H1 (cell line): ENCODE measurements at regions not wholly inside any gene's neighbourhood (a gene's known extent, or its start where the extent isn't known, plus 50 kb on each side); places are given as distances from the start of the nearest gene placed in this dataset.

Source experiments
- CTCF ChIA-PET: fragments of 300-600 bp; sonication (Branson Sonifier 250); formaldehyde crosslinking; loops from one replicate; lab custom pipeline; 2021; ENCODE audit not compliant: partially characterized antibody; lab: Charles Lee
- POLR2A ChIA-PET: fragments of 300-600 bp; sonication (Branson Sonifier 250); formaldehyde crosslinking; loops from one replicate; lab custom pipeline; 2021; ENCODE audit warnings: inconsistent platforms; ENCODE audit not compliant: partially characterized antibody; lab: Charles Lee
- DNase-seq, 2 experiments: peaks; one replicate each; pipeline versions ENCODE4 v3.0.0 to v3.0.0-alpha.2; 2010 to 2022; ENCODE audit warnings: low spot score in 2 of 2, low read depth in 1 of 2, mixed read lengths in 1 of 2
- FAIRE-seq: peaks from 2 replicates; lab custom pipeline; 2011; peaks lifted over from hg19 to GRCh38; lab: Jason Lieb, UNC
- H2AFZ ChIP-seq: 2 replicates; pipeline ENCODE4 v1.8.1; 2012; ENCODE audit warnings: low read length, inconsistent platforms
- H2AK5ac ChIP-seq: 2 replicates; pipeline ENCODE4 v1.6.1; 2013; ENCODE audit warnings: low read depth, low read length
- H2BK120ac ChIP-seq: replicated peaks from 2 replicates; pipeline ENCODE3; 2013; ENCODE audit warnings: low read depth, low read length, inconsistent platforms
- H2BK12ac ChIP-seq: 2 replicates; pipeline ENCODE4 v1.6.1; 2013; ENCODE audit warnings: low read depth, low read length
- H2BK15ac ChIP-seq: 2 replicates; pipeline ENCODE4 v1.6.1; 2013; ENCODE audit warnings: low read length
- H2BK20ac ChIP-seq: 2 replicates; pipeline ENCODE4 v1.6.1; 2013; ENCODE audit warnings: low read length
- H2BK5ac ChIP-seq: 2 replicates; pipeline ENCODE4 v1.6.1; 2013; ENCODE audit warnings: low read depth, low read length
- H3K14ac ChIP-seq: 2 replicates; pipeline ENCODE4 v1.6.1; 2013; ENCODE audit warnings: inconsistent platforms; ENCODE audit not compliant: insufficient read length
- H3K18ac ChIP-seq: 2 replicates; pipeline ENCODE4 v1.6.1; 2013; ENCODE audit warnings: low read length; ENCODE audit errors: extremely low read depth
- H3K23ac ChIP-seq: 2 replicates; pipeline ENCODE4 v1.6.1; 2013; ENCODE audit warnings: inconsistent platforms; ENCODE audit not compliant: insufficient read length
- H3K23me2 ChIP-seq: 2 replicates; pipeline ENCODE4 v1.6.1; 2013; ENCODE audit warnings: low read depth, low read length
- H3K27ac ChIP-seq: 2 replicates; pipeline ENCODE4 v1.6.1; 2011; ENCODE audit warnings: low read depth, low read length, inconsistent platforms
- H3K27me3 ChIP-seq, 4 experiments: replicated peaks in 1 of 4; 1 replicate in 1 of 4; 2 replicates in 3 of 4; pipeline versions ENCODE4 v1.6.1 to v1.8.1; 2011 to 2013; ENCODE audit warnings: low read length in 3 of 4, mild to moderate bottlenecking in 3 of 4, inconsistent platforms in 2 of 4, mixed read lengths in 2 of 4, moderate library complexity in 1 of 4; ENCODE audit not compliant: control insufficient read depth in 3 of 4, insufficient read depth in 3 of 4; ENCODE audit errors: extremely low read depth in 1 of 4
- H3K36me3 ChIP-seq, 4 experiments: 2 replicates each; pipeline versions ENCODE4 v1.6.1 to v1.8.1; 2011 to 2013; ENCODE audit warnings: mild to moderate bottlenecking in 4 of 4, low read length in 3 of 4, moderate library complexity in 2 of 4, control low read depth in 1 of 4, inconsistent platforms in 1 of 4; ENCODE audit not compliant: insufficient read depth in 4 of 4, control insufficient read depth in 2 of 4
- H3K4ac ChIP-seq: replicated peaks from 2 replicates; pipeline ENCODE3; 2013; ENCODE audit warnings: low read length, low read depth, mixed read lengths, inconsistent platforms; ENCODE audit not compliant: insufficient read length
- H3K4me1 ChIP-seq, 4 experiments: replicated peaks in 1 of 4; 1 replicate in 1 of 4; 2 replicates in 3 of 4; pipeline versions ENCODE4 v1.6.1 to v1.8.1; 2011 to 2013; ENCODE audit warnings: low read length in 3 of 4, inconsistent platforms in 2 of 4, mixed read lengths in 1 of 4; ENCODE audit not compliant: insufficient read depth in 4 of 4, control insufficient read depth in 3 of 4
- H3K4me2 ChIP-seq, 2 experiments: 2 replicates each; pipeline versions ENCODE4 v1.6.1 to v1.8.1; 2011 to 2013; ENCODE audit warnings: low read depth in 2 of 2, low read length in 2 of 2, control low read depth in 1 of 2, inconsistent platforms in 1 of 2, mild to moderate bottlenecking in 1 of 2; ENCODE audit not compliant: insufficient read depth in 1 of 2
- H3K4me3 ChIP-seq, 4 experiments: fragments of 200-600, 300-600 bp in 1 of 4; sonication (generic), shearing (Covaris generic), sonication (Bioruptor Twin) in 1 of 4; 2 replicates each; pipeline versions ENCODE4 v1.5.1 to v1.8.1; 2011 to 2016; ENCODE audit warnings: low read length in 4 of 4, low read depth in 3 of 4, control low read depth in 2 of 4, inconsistent platforms in 2 of 4, mild to moderate bottlenecking in 2 of 4, mixed read lengths in 1 of 4, moderate library complexity in 1 of 4; ENCODE audit not compliant: insufficient read depth in 2 of 4; ENCODE audit errors: extremely low read depth in 1 of 4
- H3K56ac ChIP-seq: replicated peaks from 2 replicates; pipeline ENCODE3; 2013; ENCODE audit warnings: low read depth, mild to moderate bottlenecking, mixed read lengths, low read length, inconsistent platforms; ENCODE audit not compliant: insufficient read length
- H3K79me1 ChIP-seq: 2 replicates; pipeline ENCODE4 v1.6.1; 2013; ENCODE audit warnings: low read depth, low read length, control low read depth
- H3K79me2 ChIP-seq, 2 experiments: 2 replicates each; pipeline versions ENCODE4 v1.6.1 to v1.8.1; 2012 to 2013; ENCODE audit warnings: low read length in 2 of 2, mild to moderate bottlenecking in 2 of 2, inconsistent platforms in 1 of 2; ENCODE audit not compliant: insufficient read depth in 2 of 2, control insufficient read depth in 1 of 2
- H3K9ac ChIP-seq, 4 experiments: replicated peaks in 1 of 4; 1 replicate in 1 of 4; 2 replicates in 3 of 4; pipeline versions ENCODE4 v1.6.1 to v1.8.1; 2011 to 2013; ENCODE audit warnings: low read depth in 3 of 4, low read length in 3 of 4, control low read depth in 2 of 4, mild to moderate bottlenecking in 2 of 4, moderate library complexity in 2 of 4, inconsistent platforms in 1 of 4; ENCODE audit errors: extremely low read depth in 1 of 4
- H3K9me3 ChIP-seq, 2 experiments: 2 replicates each; pipeline versions ENCODE4 v1.6.1 to v1.8.1; 2012 to 2013; ENCODE audit warnings: mild to moderate bottlenecking in 2 of 2, moderate library complexity in 2 of 2, control low read depth in 1 of 2, inconsistent platforms in 1 of 2, low read depth in 1 of 2, low read length in 1 of 2, mixed read lengths in 1 of 2; ENCODE audit not compliant: insufficient read depth in 2 of 2
- H4K20me1 ChIP-seq, 2 experiments: replicated peaks in 1 of 2; 2 replicates each; pipeline versions ENCODE3 to v1.8.1; 2011 to 2013; ENCODE audit warnings: inconsistent platforms in 2 of 2, low read length in 2 of 2, mild to moderate bottlenecking in 1 of 2; ENCODE audit not compliant: insufficient read depth in 2 of 2, control insufficient read depth in 1 of 2
- H4K5ac ChIP-seq: 2 replicates; pipeline ENCODE4 v1.6.1; 2013; ENCODE audit warnings: low read length, low read depth, mixed read lengths, inconsistent platforms; ENCODE audit not compliant: insufficient read length
- H4K8ac ChIP-seq: 2 replicates; pipeline ENCODE4 v1.8.0; 2013; ENCODE audit warnings: mild to moderate bottlenecking, moderate library complexity, low read length, inconsistent platforms; ENCODE audit not compliant: insufficient read depth; ENCODE audit errors: extremely low read depth
- H4K91ac ChIP-seq: replicated peaks from 2 replicates; pipeline ENCODE3; 2013; ENCODE audit warnings: low read length, mixed read lengths, inconsistent platforms; ENCODE audit not compliant: insufficient read length
- CHD1 ChIP-seq: IDR thresholded peaks from 2 replicates; pipeline ENCODE4 v1.6.1; 2012; ENCODE audit warnings: low read depth, low read length, improper control_type of control experiment
- CREB1 ChIP-seq: IDR thresholded peaks from 2 replicates; pipeline ENCODE4 v1.6.1; 2012; ENCODE audit warnings: inconsistent platforms
- EP300 ChIP-seq, 2 experiments: IDR thresholded peaks; 1 replicate in 1 of 2; 2 replicates in 1 of 2; pipeline ENCODE4 v1.6.1; 2011 to 2012; ENCODE audit warnings: low read depth in 2 of 2, low read length in 2 of 2, mild to moderate bottlenecking in 2 of 2, borderline replicate concordance in 1 of 2, inconsistent platforms in 1 of 2, moderate library complexity in 1 of 2
- FOSL1 ChIP-seq: IDR thresholded peaks from 2 replicates; pipeline ENCODE4 v1.6.1; 2011; ENCODE audit warnings: mild to moderate bottlenecking, low read depth, low read length, moderate library complexity; ENCODE audit not compliant: insufficient read depth
- POLR2A ChIP-seq, 2 experiments: IDR thresholded peaks; 1 replicate in 1 of 2; 2 replicates in 1 of 2; pipeline ENCODE4 v1.6.1; 2011; ENCODE audit warnings: low read depth in 2 of 2, low read length in 2 of 2, mild to moderate bottlenecking in 2 of 2; ENCODE audit errors: control extremely low read depth in 1 of 2
- RBBP5 ChIP-seq: IDR thresholded peaks from 2 replicates; pipeline ENCODE4 v1.7.1; 2012; ENCODE audit warnings: low read depth, mild to moderate bottlenecking, inconsistent platforms, low read length, moderate library complexity, borderline replicate concordance
- SAP30 ChIP-seq: fragments of 300-600 bp; sonication (generic); IDR thresholded peaks from 2 replicates; pipeline ENCODE4 v1.7.1; 2012; ENCODE audit warnings: low read length, moderate library complexity, mild to moderate bottlenecking, inconsistent platforms; ENCODE audit not compliant: insufficient read depth, insufficient replicate concordance
- SIN3A ChIP-seq, 2 experiments: IDR thresholded peaks in 1 of 2; conservative IDR thresholded peaks in 1 of 2; 2 replicates each; pipeline ENCODE4 v1.6.1; 2011 to 2012; ENCODE audit warnings: low read length in 2 of 2, improper control_type of control experiment in 1 of 2, low read depth in 1 of 2, mild to moderate bottlenecking in 1 of 2
- SRF ChIP-seq: IDR thresholded peaks from 2 replicates; pipeline ENCODE4 v1.6.1; 2011; ENCODE audit warnings: mild to moderate bottlenecking, low read depth, low read length, moderate library complexity
- TAF1 ChIP-seq: IDR thresholded peaks from 2 replicates; pipeline ENCODE4 v1.6.1; 2011; ENCODE audit warnings: mild to moderate bottlenecking, low read depth, low read length
- YY1 ChIP-seq: IDR thresholded peaks from 2 replicates; pipeline ENCODE4 v1.6.1; 2011; ENCODE audit warnings: low read depth, mild to moderate bottlenecking, low read length
- ZNF274 ChIP-seq: IDR thresholded peaks from 2 replicates; pipeline ENCODE4 v1.7.0; 2012; ENCODE audit warnings: low read length, borderline replicate concordance; ENCODE audit errors: extremely low read depth
- WGBS, 2 experiments: shearing (Covaris generic) in 1 of 2; methylation state at CpG; one replicate each; pipeline versions ENCODE4 v1.1.6 to v1.1.7; 2013 to 2015; ENCODE audit warnings: low lambda C conversion rate in 2 of 2, mixed read lengths in 2 of 2, inconsistent platforms in 1 of 2, low coverage in 1 of 2, missing lambda C conversion rate in 1 of 2; ENCODE audit not compliant: insufficient replicate concordance in 2 of 2, insufficient coverage in 1 of 2, insufficient read length in 1 of 2; ENCODE audit errors: extremely low coverage in 1 of 2, missing lambda C conversion rate in 1 of 2; 5-methylcytosine and 5-hydroxymethylcytosine counted together
- TF ChIP-seq, protein P1 (sequence below), 3 experiments: IDR thresholded peaks; 1 replicate in 2 of 3; 2 replicates in 1 of 3; pipeline versions ENCODE4 v1.5.1 to v1.6.1; 2011; ENCODE audit warnings: low read length in 3 of 3, mild to moderate bottlenecking in 3 of 3, inconsistent platforms in 2 of 3, low read depth in 1 of 3, moderate library complexity in 1 of 3; ENCODE audit not compliant: insufficient read depth in 1 of 3; ENCODE audit errors: control extremely low read depth in 1 of 3

DNA sequence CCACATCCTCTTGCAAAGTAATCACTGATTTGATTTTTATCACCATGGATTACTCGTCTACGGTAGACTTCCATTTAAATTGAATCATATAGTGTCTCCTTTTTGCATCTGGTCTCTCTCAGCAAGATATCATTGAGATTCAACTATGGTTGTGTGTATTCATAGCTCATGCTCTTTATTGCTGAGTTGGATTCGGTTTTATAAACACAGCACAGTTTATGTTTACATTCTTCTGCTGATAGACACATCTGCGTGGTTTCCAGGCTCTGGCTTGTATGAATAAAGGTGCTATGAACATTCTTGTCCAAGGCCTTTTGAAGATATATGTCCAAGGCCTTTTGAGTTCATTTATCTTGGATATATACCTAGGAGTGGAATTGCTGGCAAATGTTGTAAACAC is 356.5 kb upstream of the CELF2 start:
- Histone ChIP-seq H4K20me1 (no peaks in the 10 kb centered on the region), H2BK120ac (no peak overlapping the region), H3K79me2 (no peaks in the 10 kb centered on the region), H3K4ac (no peak overlapping the region), H3K27me3 (no peaks in the 10 kb centered on the region), H3K79me1 (no peaks in the 10 kb centered on the region), H3K9ac (no peak overlapping the region), H4K91ac (no peak overlapping the region), H3K4me2 (no peak overlapping the region), H3K4me3 (no peak overlapping the region), H4K5ac (no peak overlapping the region), H2BK20ac (no peak overlapping the region), H3K36me3 (no peaks in the 10 kb centered on the region), H2BK15ac (no peak overlapping the region), H4K8ac (no peak overlapping the region), H3K14ac (no peak overlapping the region), H2AFZ (no peak overlapping the region), H2AK5ac (no peak overlapping the region), H3K9me3 (no peaks in the 10 kb centered on the region), H3K56ac (no peak overlapping the region), H2BK12ac (no peak overlapping the region), H3K23ac (no peak overlapping the region), H3K4me1 (no peaks in the 10 kb centered on the region), H3K18ac (no peak overlapping the region), H3K27ac (no peak overlapping the region), H3K23me2 (no peaks in the 10 kb centered on the region; the same call in 1 of the 2 replicates), H2BK5ac (no peak overlapping the region)
- POLR2A ChIA-PET = no interaction called here
- WGBS, 2 experiments = 95% methylated on average over 4 of the region's 4 CpGs; no CpG with 5 or more reads in 1 of the 2 experiments
- DNase-seq (no peak), FAIRE-seq (no peak)
- CTCF ChIA-PET = no interaction called here
- TF ChIP-seq EP300 (IDR thresholded peaks at IDR 0.05; ENCODE audit: borderline replicate concordance in 1 of 2, low read depth in 2 of 2, low read length in 2 of 2) (no peak), CREB1 (no peak), POLR2A (IDR thresholded peaks at IDR 0.05; ENCODE audit: control extremely low read depth in 1 of 2, low read depth in 2 of 2, low read length in 2 of 2) (no peak), SRF (no peak), YY1 (no peak), SAP30 (no peak), SIN3A (conservative IDR thresholded peaks at IDR 0.05 in 1 of 2, IDR thresholded peaks at IDR 0.05 in 1 of 2; ENCODE audit: low read depth in 1 of 2, low read length in 2 of 2) (no peak), CHD1 (no peak), RBBP5 (no peak), TAF1 (no peak), ZNF274 (no peak), FOSL1 (no peak)
- TF ChIP-seq, protein P1, sequence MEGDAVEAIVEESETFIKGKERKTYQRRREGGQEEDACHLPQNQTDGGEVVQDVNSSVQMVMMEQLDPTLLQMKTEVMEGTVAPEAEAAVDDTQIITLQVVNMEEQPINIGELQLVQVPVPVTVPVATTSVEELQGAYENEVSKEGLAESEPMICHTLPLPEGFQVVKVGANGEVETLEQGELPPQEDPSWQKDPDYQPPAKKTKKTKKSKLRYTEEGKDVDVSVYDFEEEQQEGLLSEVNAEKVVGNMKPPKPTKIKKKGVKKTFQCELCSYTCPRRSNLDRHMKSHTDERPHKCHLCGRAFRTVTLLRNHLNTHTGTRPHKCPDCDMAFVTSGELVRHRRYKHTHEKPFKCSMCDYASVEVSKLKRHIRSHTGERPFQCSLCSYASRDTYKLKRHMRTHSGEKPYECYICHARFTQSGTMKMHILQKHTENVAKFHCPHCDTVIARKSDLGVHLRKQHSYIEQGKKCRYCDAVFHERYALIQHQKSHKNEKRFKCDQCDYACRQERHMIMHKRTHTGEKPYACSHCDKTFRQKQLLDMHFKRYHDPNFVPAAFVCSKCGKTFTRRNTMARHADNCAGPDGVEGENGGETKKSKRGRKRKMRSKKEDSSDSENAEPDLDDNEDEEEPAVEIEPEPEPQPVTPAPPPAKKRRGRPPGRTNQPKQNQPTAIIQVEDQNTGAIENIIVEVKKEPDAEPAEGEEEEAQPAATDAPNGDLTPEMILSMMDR (IDR thresholded peaks at IDR 0.05; ENCODE audit: control extremely low read depth in 1 of 3, insufficient read depth in 1 of 3, low read depth in 1 of 3, low read length in 3 of 3) = no peak
